HG02759 (cell line): ENCODE measurements at regions not wholly inside any gene's neighbourhood (a gene's known extent, or its start where the extent isn't known, plus 50 kb on each side); places are given as distances from the start of the nearest gene placed in this dataset.

Experiments
- ATAC-seq: cut with Tn5 transposase; IDR thresholded peaks from one replicate; pipeline ENCODE4 v1.9.1; 2021; ENCODE audit warnings: mild to moderate bottlenecking, moderate library complexity; ENCODE audit not compliant: unreplicated experiment

DNA sequence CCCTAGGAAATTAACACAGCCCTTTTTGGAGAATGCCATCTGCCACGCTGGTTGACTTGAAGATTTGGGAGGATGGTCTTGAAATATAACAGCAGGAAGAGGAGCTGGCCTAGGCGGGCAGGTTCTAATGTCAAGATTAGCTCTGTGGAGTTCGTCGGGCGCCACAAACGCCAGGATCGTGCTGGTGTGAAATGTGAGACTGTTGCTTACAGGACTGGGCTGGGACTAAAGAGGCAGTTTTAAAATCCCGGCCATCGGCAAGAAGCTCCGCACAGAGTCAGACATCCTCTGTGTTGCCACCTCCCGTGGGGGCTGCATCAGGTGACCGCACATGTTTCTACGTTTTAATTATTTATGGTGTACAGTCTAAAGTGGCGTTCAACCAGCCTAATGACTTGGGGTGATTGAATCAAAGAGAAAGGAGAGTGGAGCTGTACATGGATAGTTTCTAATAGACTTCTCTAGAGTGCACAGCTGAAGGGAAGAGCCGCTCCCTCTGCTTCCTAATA, 99.4 kb upstream of the BCL11A start:
- no peak for ATAC-seq

DNA sequence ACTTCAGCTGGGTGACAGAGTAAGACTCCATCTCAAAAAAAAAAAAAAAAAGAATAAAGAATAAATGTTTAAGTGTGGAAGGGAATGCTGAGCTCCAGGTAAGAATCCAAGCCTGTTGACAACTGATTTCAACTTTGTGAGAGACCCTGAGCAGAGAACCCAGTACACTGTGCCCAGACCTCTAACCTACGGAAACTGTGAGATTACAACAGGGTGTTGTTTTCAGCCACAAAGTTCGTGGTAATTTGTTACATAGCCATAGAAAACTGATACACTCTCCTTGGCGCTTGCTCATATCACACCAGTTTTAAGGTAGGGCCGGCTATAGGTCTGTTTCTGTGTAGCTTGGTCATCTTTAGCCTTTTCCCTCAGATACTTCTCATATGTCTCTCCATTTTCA, 98.4 kb upstream of the PAPOLG start:
- no peak for ATAC-seq

DNA sequence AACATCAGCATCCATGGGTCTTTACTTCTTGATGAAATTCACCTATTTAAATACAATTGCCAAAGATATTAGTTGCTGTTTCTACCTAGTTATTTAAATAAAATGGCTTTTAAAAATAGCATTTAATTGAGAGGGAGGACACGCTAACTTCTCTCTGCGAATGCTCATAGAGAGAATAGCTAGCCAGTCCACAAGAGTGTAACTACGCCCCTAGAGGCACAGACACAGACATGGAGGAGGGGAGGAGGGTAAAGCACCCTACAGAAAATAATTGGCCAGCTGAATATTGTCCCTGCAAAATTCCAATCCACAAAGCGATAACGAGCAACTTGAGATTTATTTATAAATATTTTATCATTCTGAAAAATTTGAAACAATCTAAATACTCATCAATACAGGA, 97.0 kb upstream of the PAPOLG start:
- no peak for ATAC-seq

DNA sequence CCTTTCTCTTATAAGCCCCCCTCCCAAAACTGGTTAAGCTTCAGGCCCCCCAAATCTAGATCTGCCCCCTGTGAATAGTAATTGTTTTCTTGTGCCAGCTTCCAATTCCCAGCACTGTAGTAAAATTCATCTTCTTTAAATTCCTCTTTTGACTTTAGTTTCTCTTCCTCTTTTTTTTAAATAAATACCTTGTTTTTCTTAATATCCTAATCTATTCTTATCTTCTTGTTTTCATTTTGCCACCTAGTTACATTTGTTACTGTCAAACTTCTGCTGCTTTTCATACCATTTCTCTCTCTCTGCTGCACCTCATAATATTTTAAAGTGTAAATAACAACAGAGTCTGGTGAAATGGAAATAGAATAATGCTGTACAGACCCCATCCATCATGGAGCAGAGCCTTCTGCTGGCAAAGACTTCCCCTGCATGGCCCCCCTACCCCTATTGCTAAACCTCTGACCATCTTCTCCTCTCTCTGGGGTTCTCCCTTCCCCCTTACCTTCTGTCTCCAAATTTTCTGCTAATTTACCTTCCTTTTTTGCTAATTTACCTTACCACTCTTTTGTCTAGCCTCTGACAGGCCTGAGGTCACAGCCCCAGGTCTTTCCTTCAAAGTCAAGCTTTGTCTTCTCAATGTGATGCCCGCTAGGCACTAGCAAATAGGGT, 94.9 kb upstream of the PAPOLG start:
- ATAC-seq, result no peak

DNA sequence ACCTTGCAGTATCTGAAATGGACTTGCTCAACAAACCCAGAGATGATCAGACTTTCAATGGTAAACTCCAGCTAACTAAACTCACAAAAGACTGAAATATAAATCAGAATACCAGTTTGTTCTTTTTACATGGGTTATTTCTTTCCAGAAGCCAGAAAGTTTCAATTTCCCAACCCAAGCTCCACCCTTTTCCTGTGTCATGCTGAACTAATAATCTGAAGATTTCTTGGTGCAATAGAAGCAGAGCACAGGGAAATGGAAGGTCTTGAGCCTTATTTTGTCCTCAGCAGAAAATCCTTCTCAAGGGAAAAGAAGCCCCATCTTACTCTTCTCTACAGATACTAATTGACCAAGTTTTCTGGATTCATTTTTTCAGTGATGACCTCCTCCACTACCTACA, 93.3 kb upstream of the PAPOLG start:
- no peak for ATAC-seq

DNA sequence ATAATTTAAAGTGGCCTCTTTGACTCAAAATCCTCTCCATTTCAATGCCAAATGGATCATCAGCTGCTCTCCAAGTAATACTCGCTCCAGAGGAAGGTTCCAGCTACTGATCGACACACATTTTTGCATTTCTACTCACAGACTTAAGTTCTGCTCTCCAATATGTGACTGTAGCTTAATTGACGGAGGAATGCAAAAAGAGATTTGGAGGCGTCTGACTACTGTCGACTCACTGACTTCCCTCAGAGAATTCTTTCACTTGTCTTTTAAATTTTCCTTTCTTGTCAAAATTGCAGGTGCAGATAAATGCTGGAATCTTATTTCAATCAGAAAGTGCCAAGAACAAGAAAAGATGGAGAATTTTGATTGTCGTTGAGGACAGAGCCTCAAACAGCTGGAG, 84.1 kb upstream of the PAPOLG start:
- ATAC-seq, result no peak

DNA sequence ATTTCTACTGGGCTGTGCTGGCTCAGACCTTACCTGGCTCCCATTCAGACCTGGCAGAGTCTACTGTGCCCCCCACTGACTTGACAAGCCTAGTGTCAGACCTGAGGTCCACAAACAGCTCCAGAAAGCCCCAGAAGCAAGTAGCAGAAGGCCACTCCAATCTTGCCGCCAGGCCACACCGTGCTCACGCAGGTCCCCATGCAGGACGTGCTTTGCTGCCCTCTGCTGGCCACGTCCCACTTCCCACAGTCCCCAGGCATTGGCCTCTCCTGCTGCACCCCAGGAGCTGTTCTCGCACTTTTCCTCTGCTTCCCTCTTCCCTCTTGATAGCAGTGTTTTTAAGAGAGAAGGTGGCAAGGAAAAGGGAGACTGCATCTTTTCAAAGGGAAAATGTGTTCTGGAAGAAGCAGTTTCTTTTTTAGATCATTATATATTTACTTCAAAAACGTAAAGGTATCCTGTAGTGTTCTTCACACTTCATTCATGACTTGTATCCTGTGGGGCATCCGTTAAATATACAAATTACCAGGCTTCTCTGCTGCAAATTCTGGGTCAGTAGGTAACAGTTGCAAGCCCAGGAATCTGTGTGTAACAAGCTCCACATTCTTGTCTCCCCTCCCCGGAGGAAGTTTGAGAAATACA, 81.4 kb upstream of the PAPOLG start:
- peak; percentile 99 for ATAC-seq

DNA sequence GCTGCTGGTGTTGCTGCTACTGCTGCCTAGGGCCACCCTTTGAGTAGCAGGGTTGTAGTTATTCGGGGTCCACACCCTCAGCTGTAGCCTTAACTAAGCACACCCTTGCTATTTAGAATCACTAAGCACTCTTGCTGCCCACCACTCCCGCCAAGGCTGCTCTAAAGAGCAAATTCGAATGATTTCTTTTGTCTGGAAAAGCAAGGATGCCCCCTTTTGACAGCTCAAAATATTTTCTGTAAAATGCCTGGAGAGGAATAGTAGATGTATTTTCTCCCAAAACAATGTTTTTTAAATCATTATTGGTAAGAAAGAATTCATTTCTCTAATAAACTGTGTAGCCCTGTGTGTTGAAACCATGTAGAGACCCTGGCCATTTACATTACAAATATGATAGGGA, 80.8 kb upstream of the PAPOLG start:
- no peak for ATAC-seq

DNA sequence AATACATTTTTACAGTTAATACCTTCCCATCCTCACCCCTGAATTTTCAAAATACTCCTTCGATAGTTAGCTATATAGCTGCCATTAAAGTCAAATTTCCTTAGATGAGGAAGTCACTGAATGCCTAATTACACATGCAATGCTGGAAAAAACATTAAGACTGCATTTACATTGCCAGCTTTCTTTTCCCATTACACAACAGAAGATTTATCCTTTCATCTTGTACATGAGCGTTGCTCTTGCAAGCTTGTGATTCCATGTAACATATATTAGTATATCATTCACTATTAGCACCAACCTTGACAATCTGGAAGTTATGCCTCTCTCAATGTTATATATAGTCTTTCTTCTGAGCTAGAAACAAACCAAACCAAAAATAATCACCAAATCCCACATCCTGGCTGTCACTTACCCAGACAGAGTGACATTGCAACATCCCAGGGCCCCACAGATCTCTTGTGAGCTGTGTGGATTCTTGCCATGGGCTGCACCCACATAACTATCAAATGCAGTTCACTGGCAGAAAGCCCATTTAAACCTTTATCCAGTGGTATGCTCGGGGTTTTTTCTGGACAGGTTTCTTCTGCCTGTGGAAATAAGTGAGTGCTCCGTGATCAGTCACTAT, 79.2 kb upstream of the PAPOLG start:
- no peak for ATAC-seq

DNA sequence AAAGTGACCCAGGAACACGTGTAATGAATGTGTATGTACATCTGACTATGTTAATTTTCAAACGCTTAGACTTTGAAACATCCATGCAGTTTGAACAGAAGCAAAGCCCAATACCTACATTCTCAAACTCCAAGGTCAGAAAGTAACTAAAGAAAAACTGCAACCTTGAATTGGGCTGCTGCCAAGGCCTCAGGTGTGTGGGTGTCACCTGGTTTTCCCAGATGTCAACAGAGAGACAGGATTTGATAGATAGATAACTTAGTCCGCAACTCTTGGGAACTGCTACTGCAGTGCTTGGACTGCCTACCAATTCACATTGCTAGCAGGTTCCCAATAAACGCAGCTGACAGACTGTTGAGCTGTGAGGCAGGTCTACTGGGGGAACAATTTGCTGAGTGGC, 78.7 kb upstream of the PAPOLG start:
- ATAC-seq, result no peak

DNA sequence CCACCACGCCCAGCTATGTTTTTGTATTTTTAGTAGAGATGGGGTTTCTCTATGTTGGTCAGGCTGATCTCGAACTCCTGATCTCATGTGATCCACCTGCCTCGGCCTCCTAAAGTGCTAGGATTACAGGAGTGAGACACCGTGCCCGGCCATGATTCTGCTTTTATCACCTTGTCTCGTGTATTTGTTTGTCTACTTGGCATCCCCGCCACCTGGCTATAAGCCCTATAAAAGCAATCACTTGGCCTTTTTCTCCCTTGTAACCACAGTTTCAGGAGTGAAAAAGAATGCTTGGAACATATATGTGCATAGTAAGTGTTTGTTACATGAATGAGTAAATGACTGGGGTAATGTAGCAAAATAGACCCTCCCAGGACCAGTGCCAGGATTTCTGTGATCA, 77.5 kb upstream of the PAPOLG start:
- ATAC-seq, result no peak

DNA sequence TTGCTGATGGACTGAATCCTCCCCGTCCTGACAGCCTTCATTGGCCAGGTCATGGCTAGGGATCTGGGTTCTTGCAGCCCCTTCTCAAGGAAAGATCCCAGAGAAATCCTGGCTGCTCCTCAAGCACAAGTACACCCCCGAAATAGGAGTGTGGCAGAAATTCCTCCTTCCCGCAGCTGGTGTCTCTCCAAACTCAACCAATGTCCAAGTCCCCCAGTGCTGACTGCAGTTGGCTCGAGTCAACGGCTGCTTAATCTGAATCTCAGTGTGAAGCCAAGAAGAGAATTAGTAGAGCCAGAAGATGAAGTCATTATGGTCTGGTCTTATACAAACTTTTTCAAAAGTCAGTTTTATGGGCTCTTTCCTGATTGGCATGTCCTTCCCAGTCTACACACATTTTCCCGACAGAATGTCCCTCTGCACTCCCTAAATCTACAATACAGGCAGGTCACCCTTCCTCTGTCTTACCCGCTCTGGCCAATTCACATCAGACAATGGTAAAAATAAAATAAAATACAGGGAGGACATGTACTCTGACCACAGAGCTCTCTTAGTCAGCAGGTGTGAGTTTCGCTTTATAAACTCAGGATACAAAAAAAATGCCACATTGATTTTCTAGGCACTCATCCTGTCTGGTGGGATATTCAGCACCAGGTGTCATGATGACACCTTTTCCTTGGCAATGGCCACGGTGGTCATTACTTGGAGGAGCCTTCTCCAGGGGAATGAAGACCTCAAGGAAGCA, 76.9 kb upstream of the PAPOLG start:
- no peak for ATAC-seq

DNA sequence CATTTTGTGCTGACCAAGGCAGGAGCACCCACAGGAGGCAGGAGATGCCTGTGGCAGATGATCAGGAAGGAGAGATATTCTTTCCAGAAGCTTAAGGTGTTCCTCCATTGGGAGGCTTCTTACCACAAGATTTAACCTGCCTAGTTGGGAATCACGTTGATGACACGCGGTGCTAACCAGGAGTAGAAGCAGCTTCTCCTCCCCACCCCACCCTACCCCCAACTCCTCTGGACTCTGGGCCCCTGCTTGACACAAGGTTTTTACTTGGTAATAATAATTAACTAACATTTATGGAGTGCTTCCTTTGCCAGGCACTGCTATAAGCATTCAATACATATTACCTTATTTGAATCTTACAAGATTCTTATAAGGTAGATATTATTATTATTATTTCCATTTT, 62.5 kb upstream of the PAPOLG start:
- ATAC-seq, result no peak

DNA sequence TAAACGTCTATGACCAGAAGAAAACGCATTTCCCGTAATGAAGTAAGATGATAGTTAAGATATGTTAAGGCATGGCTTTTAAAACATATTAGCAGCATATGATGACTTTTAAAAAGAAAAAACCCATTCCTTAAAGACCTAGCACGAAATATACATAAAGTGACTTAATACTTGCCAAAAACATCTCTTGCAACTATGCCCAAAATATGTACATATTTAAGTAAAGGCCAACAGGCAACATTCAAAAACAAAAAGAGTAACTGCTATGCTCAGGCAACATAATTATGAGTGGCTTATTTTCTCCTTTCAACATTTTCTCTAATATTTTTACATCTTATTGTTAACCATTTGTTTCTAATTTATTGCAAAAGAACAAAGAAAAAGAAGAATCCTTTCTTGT, 60.3 kb upstream of the PAPOLG start:
- no peak for ATAC-seq

DNA sequence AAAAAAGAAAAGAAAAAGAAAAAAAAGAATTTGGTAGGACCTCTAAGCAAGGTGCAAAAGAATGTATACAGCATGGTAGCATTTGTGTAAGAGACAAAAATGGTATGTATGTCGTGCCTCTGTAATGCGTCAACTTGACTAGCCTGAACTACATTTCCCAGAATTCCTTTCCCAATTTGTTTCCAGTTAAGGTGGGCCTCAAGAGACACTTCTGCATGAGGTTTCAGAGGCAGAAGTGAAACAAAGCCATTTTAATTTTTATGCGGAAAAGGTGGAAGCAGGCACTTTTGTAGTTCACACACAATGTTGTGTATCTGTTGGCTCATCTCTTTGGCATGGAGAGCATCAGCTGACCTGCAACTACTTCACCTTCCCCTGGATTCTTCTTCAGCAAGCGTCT, 56.5 kb upstream of the PAPOLG start:
- no peak for ATAC-seq

DNA sequence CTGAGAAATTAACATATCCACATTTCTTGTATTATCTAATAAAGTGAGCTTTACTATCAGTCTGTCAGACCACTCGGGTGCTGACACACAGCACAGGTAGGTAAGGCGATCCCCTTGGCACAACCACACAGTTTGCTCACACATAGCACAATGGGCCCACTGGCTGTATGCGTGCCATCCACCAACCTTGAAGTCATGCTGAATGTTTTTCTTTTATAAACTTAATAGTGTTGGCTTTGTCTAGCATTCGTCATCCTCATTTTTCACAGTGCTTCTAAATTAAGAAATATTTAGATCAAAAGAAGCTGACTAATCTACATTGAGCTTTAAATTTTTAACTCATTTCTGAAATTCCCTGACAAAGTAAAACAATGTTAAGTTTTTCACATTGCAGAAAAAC, 50.0 kb upstream of the PAPOLG start:
- no peak for ATAC-seq
